GM19239 (cell line): ENCODE measurements at regions not wholly inside any gene's neighbourhood (a gene's known extent, or its start where the extent isn't known, plus 50 kb on each side); places are given as distances from the start of the nearest gene placed in this dataset.

ENCODE experiments used
- DNase-seq: peaks from one replicate; pipeline ENCODE4 v3.0.0; 2011; ENCODE audit warnings: low spot score; ENCODE audit not compliant: insufficient read length
- FAIRE-seq: peaks from 2 replicates; lab custom pipeline; 2011; peaks lifted over from hg19 to GRCh38; lab: Jason Lieb, UNC

- no peak for DNase-seq
- FAIRE-seq, result no peak
These were observed 145.7 kb downstream of the NUP35 start for GRCh38 chr2:183269956-183270355.

GRCh38 chr2:183283209-183283608, 159.0 kb downstream of the NUP35 start:
- no peak for FAIRE-seq
- DNase-seq, result no peak

DNA sequence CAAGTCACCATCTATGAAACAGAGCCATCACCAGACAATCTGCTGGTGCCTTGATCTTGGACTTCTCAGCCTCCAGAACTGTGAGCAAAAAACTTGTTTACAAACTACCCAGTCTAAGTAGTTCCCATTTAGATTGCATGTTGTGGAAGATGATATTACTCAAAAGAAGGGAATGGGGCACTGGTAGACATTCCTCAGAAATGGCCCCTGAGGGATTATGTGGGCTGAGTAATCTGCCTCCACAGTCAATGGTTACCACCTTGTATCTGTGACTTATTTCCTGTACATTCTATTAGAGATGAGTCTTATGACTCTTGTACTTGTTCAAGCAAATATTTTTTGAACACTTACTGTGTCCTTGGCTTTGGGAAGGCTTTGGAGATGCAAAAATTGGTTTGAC, 160.4 kb downstream of the NUP35 start:
- DNase-seq (no peak), FAIRE-seq (no peak)

- DNase-seq (no peak), FAIRE-seq (no peak)
These were observed 167.2 kb downstream of the NUP35 start for GRCh38 chr2:183291436-183291835.

DNA sequence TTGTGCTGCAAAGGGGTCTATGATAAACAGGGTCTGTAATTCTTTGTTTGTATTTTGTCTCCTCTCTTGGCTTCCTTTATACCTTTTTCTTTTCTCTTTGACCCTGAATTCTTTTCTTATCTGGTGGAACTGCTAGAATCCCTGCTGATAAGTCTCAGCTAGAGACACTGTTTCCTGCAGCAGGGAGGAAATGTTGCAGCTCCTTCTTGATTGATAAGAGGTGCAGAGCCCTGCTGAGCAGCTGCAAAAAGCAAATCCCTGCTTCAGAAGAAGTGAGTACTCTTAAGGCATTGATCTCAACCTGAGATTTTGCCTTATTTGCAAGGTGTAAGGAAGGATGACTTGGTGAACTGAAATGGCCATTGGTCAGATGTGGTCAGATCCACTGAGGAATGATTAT, 167.8 kb downstream of the NUP35 start:
- DNase-seq (no peak), FAIRE-seq (no peak)

DNA sequence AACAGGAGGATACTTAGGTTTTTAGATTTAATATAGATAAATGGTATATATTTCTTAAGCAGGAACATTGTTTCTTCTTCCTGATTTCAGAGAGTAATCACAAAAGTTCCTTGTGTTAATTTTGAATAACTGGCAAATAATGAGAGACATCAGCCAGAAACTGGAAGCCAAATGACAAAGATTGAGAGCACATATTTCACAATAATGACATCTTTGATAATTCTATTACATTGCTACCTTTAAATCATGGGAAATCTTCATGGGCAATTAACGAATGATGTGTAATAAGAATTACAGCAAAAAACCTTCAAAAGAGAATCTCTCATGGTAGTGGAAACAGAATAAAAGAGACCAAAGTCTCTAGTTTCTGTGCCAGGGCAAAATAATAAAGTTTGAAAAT, 215.1 kb downstream of the NUP35 start:
- FAIRE-seq (no peak), DNase-seq (no peak)

DNA sequence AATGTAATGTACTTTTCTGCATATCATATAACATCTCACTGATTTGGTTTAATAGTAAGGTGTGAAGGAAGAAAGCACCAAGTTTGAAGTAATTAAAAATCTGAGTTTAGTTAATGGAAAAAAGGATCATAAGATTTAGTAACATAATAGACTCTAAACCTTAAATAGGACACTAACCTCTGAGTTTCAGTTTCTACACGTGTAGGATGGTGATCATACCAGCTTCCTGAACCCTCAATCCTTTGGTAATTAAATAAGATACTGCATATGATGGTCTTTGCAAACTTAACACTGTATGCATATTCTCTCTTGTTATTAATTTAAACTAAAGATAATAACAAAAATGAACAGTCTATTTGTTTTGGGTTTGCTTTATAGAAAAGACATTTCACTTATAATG, 216.8 kb downstream of the NUP35 start:
- FAIRE-seq (peak; percentile 48), DNase-seq (no peak)

DNA sequence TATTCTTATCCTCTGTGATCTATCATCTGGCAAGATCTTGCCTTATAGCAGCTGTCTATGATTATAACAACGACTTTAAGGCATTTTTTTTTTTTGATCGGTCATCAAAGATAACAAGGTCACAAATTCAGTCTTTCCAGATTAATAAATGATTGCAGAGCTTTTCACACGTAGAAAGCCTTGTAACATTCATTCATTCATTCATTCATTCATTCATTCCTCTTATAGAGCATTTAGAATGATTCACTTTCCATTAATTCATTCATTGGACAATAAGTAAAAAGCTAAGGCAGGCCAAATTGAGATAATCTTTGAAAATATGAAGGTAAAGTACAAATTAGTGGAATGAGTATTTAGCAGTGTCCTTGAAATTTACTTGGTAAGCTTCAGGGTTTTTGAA, 223.7 kb downstream of the NUP35 start:
- no peak for DNase-seq
- no peak for FAIRE-seq

DNA sequence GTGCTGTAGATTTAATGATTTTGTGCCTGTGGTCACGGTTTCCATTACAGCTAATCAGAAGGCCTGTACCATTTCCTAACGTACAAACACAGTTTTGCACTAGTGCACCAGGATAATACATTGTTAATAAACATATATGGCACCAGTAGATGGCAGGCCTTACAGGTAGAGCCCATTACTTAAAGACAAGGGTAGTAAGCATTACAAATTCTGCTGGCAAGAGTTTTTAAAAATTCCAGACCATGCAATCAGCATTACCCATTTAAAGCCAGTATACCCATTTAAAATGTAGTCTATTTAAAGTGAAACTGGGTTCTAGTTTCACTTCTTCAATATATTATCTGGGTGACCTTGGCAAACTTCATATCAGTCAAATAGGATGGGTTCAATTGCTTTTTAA, 224.2 kb downstream of the NUP35 start:
- FAIRE-seq (no peak), DNase-seq (no peak)

GRCh38 chr2:183349091-183349490, 224.8 kb downstream of the NUP35 start:
- no peak for DNase-seq
- peak; percentile 52 for FAIRE-seq

DNA sequence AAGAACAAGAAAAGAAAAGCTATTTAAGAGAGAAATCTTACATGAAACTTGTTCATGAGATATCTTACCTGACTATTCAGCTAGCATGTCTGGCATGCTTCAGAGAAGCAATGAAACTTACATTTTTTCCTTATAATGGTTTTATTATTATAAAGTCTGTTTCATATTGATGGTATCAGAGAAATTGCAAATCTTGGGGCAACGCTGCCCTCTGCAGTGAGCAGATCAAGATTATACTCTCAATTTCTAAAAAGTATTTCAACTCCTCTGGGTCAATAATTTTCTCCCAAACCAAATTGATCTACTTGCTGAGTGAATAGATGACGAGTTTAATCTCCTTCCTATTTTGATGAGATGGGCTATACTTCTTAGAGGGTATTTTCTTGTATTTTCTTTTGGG, 235.6 kb downstream of the NUP35 start:
- DNase-seq (no peak), FAIRE-seq (no peak)

- FAIRE-seq (no peak), DNase-seq (no peak)
These were observed 247.3 kb downstream of the NUP35 start for GRCh38 chr2:183371545-183371944.

DNA sequence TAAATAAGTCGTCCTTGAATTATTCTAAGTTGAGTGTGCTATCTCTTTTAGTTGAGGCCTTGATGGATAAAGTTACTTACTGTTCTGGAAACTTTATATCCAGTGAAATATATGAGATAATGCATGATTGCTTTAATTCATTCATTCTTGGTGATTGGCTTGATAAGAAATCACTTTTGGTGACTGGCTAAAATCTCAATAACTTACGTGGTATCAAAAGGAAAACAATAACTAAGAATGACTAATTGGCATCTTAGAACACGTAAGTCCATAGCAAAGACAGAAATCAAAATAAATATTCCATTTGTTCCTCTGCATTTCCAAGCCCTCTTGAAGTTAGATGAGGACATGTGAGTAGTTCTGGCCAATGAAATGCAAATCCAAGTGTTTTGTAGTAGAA, 251.6 kb downstream of the NUP35 start:
- DNase-seq (no peak), FAIRE-seq (no peak)

DNA sequence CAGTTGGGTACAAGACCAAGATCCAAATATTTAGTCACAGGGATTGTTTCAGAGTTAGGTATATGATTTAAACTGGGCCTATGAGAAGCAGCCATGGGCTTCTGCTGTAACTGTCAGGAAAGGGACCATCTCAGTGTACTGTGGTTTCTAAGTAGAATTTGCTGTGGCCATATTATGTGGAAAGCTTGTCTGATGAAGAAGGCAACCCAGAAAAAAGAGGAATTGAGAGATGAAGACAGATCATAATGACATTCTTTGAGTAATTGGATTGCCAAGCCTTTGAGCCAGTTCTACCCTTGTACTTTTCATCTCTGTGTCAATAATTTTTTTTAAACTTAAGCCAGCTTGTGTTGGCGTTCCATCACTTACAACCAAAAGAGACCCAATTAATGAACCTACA, 259.6 kb downstream of the NUP35 start:
- no peak for FAIRE-seq
- no peak for DNase-seq

GRCh38 chr2:183389546-183390080, 265.4 kb downstream of the NUP35 start:
- DNase-seq, result no peak
- FAIRE-seq, result no peak

DNA sequence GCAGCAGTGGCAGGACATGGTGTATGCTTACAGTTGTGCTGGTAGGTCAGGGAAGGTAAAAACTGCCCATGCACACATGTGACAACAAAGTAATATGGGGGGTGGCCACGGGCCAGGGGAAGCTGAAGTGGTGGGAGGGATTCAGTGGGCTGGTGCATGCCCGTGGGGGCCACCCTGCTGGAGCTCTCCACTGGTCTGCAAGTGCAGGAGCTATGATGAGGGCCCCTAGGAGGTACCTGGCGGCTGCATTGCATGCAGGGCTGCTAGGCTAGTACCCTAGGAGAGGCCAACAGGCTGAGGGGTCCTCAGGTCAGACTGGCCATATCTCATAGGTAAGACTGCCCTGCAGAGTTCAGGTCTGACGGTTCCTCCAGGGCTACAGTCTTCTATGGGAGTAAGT, 265.9 kb downstream of the NUP35 start:
- no peak for DNase-seq
- no peak for FAIRE-seq

- FAIRE-seq, result no peak
- no peak for DNase-seq
These were observed 280.1 kb downstream of the NUP35 start for GRCh38 chr2:183404392-183404791.

GRCh38 chr2:183408562-183408961, 284.3 kb downstream of the NUP35 start:
- no peak for FAIRE-seq
- DNase-seq, result no peak

- DNase-seq (no peak), FAIRE-seq (no peak)
These were observed 285.4 kb downstream of the NUP35 start for GRCh38 chr2:183409662-183410061.

DNA sequence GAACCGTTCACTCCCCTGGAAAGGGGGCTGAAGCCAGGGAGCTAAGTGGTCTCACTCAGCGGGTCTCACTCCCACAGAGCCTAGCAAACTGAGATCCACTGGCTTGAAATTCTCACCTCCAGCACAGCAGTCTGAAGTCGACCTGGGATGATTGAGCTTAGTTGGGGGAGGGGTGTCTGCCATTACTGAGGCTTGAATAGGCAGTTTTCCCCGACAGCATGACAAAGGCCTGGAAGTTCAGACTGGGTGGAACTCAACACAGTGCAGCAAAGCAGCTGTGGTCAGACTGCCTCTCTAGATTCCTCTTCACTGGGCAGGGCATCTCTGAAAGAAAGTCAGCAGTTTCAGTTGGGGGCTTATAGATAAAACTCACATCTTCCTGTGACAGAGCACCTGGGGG, 292.5 kb downstream of the NUP35 start:
- DNase-seq (no peak), FAIRE-seq (no peak)

- FAIRE-seq, result no peak
- no peak for DNase-seq
These were observed 302.6 kb downstream of the NUP35 start for GRCh38 chr2:183426825-183427224.

DNA sequence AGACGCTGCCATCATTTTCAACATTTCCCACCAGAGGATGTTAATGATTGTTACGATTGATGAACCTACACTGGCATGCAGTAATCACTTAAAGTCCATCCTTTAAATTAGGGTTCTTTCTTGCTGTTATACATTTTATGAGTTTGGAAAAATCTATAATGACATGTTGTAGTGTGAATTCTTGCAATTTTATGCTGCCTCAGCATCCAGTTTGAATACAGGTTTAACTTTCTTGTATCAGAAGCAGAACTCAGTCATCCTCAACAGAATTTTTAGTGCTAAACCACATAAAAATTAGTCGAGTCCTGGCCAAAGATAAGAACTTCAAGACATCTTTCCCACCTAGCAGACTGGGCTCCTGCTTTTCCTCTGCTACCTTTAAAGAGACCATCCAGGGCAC, 303.3 kb downstream of the NUP35 start:
- no peak for DNase-seq
- no peak for FAIRE-seq

DNA sequence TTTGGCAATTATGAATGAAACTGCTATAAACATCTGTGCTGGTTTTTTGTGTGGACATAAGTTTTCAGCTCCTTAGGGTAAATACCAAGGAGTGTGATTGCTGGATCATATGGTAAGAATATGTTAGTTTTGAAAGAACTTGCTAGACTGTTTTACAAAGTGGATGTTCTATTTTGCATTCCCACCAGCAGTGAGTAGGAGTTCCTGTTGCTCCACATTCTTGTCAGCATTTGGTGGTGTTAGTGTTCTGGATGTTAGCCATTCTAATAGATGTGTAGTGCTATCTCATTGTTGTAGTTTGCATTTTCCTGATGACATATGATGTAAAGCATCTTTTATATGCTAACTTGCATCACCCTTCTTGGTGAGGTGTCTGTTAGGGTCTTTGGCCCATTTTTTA, 304.6 kb downstream of the NUP35 start:
- no peak for FAIRE-seq
- DNase-seq, result no peak
